Upper lobe of left lung (tissue), 6 donors: ENCODE measurements at regions not wholly inside any gene's neighbourhood (a gene's known extent, or its start where the extent isn't known, plus 50 kb on each side); places are given as distances from the start of the nearest gene placed in this dataset.

Experiments used
- ATAC-seq, 2 donors: fragments of 200-7000 bp; cut with Tn5 transposase; one replicate each; pipeline ENCODE4 v1.9.1; 2022; ENCODE audit warnings: mild to moderate bottlenecking in 2 of 2, moderate library complexity in 2 of 2; ENCODE audit not compliant: low FRiP score in 2 of 2
- DNase-seq, 2 donors: peaks; one replicate each; pipeline ENCODE4 v3.0.0-alpha.2; 2019 to 2020
- H3K27ac ChIP-seq, 4 donors: fragments of 200-600 bp; sonication (generic); one replicate each; pipeline ENCODE4 v1.5.1; 2016 to 2019
- H3K27me3 ChIP-seq, 4 donors: fragments of 200-600 bp; sonication (generic); one replicate each; pipeline ENCODE4 v1.5.1; 2017 to 2019
- H3K36me3 ChIP-seq, 4 donors: fragments of 200-600 bp; sonication (generic); one replicate each; pipeline ENCODE4 v1.5.1; 2016 to 2019
- H3K4me1 ChIP-seq, 4 donors: fragments of 200-600 bp; sonication (generic); one replicate each; pipeline ENCODE4 v1.5.1; 2018 to 2019
- H3K4me3 ChIP-seq, 4 donors: fragments of 200-600 bp; sonication (generic); one replicate each; pipeline ENCODE4 v1.5.1; 2017 to 2019; ENCODE audit warnings: mild to moderate bottlenecking in 2 of 4, moderate library complexity in 1 of 4
- H3K9me3 ChIP-seq, 4 donors: fragments of 200-600 bp; sonication (generic); one replicate each; pipeline ENCODE4 v1.5.1; 2018 to 2019
- EP300 ChIP-seq, 4 donors: sonication (generic); formaldehyde crosslinking; IDR thresholded peaks; one replicate each; pipeline ENCODE4 v1.5.1; 2017; ENCODE audit warnings: antibody characterized with exemption in 4 of 4, control low read depth in 2 of 4
- POLR2A ChIP-seq, 4 donors: fragments of 450-650 bp; IDR thresholded peaks; one replicate each; pipeline ENCODE4 v1.5.1; 2016 to 2017; ENCODE audit warnings: antibody characterized with exemption in 4 of 4, mild to moderate bottlenecking in 2 of 4
- POLR2AphosphoS5 ChIP-seq, 2 donors: sonication (generic); formaldehyde crosslinking; IDR thresholded peaks; one replicate each; pipeline ENCODE4 v1.5.1; 2017; ENCODE audit warnings: antibody characterized with exemption in 2 of 2
- WGBS, 2 donors: methylation state at CpG; one replicate each; pipeline ENCODE4 v1.1.5; 2017 to 2018; 5-methylcytosine and 5-hydroxymethylcytosine counted together
- TF ChIP-seq, protein P1 (sequence below), 6 experiments: fragments of 450-650 bp in 4 of 6; fragments of 200-600 bp in 2 of 6; sonication (generic) in 2 of 6; IDR thresholded peaks; one replicate each; pipeline ENCODE4 v1.5.1; 2016 to 2019; ENCODE audit warnings: antibody characterized with exemption in 6 of 6
- donor health status: DM: no; HTN: no; CAD: no; lungs with moderate emphysema.
- donor health status: DM: no; HTN: yes; CAD: no; lungs with severe emphysema.

DNA sequence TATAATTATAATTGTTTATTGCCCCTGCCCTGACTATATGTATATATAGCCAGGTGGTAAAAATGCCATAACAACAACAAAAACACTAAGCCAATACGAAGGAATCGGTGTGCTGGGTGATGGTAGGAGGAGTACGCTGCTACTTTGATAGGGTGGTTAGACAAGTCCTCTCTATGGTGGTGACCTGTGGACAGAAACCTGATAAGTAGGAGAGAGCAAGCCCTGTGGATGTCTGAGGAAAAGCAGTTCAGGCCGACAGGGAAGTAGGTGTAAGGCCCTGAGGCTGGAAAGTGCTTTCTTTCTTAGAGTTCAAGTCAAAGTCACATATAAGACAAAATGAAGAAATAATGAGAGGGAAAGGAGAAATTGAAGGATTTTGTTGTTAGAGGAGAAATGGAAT lies 823.8 kb upstream of the CELF2 start:
- H3K4me1 ChIP-seq = no peaks in the 10 kb centered on the region
- WGBS, 2 donors = 84 to 89% methylated on average over 4 of the region's 4 CpGs
- no peak for TF ChIP-seq POLR2AphosphoS5 (IDR thresholded peaks at IDR 0.05)
- TF ChIP-seq EP300 (IDR thresholded peaks at IDR 0.05) = no peak
- no peak for TF ChIP-seq POLR2A (IDR thresholded peaks at IDR 0.05)
- TF ChIP-seq, protein P1, sequence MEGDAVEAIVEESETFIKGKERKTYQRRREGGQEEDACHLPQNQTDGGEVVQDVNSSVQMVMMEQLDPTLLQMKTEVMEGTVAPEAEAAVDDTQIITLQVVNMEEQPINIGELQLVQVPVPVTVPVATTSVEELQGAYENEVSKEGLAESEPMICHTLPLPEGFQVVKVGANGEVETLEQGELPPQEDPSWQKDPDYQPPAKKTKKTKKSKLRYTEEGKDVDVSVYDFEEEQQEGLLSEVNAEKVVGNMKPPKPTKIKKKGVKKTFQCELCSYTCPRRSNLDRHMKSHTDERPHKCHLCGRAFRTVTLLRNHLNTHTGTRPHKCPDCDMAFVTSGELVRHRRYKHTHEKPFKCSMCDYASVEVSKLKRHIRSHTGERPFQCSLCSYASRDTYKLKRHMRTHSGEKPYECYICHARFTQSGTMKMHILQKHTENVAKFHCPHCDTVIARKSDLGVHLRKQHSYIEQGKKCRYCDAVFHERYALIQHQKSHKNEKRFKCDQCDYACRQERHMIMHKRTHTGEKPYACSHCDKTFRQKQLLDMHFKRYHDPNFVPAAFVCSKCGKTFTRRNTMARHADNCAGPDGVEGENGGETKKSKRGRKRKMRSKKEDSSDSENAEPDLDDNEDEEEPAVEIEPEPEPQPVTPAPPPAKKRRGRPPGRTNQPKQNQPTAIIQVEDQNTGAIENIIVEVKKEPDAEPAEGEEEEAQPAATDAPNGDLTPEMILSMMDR (IDR thresholded peaks at IDR 0.05) = no peak
- DNase-seq (no peak), ATAC-seq (no peak)
- no peaks in the 10 kb centered on the region for H3K36me3 ChIP-seq
- H3K4me3 ChIP-seq = no peak overlapping the region
- H3K27me3 ChIP-seq = no peaks in the 10 kb centered on the region
- no peaks in the 10 kb centered on the region for H3K9me3 ChIP-seq
- H3K27ac ChIP-seq = no peak overlapping the region

DNA sequence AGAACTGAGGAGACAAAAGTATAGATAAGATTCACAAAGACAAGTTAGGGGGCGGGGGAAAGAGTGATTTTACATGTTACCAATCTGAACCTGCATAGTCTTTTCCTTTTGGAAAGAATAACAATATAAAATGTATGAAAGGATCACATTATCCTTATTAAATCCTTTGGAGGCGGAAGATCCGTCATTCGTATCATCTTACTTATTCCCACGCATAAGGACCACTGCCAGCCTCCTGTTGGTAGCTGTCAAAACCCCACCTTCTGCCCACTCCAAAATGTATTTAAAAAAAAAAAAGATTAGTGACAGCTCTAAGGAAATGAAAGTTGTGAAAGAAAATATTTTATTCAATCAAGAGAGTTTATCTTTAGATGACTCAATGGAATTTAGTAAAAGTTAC lies 821.0 kb upstream of the CELF2 start:
- Histone ChIP-seq H3K27ac (no peak overlapping the region), H3K9me3 (no peaks in the 10 kb centered on the region), H3K4me1 (no peaks in the 10 kb centered on the region), H3K36me3 (no peaks in the 10 kb centered on the region), H3K4me3 (no peak overlapping the region), H3K27me3 (no peaks in the 10 kb centered on the region)
- ATAC-seq (no peak), DNase-seq (no peak)
- 89 to 93% methylated on average over 5 of the region's 5 CpGs for WGBS, 2 donors
- no peak for TF ChIP-seq POLR2A (IDR thresholded peaks at IDR 0.05)
- TF ChIP-seq, protein P1 (IDR thresholded peaks at IDR 0.05) = no peak
- TF ChIP-seq POLR2AphosphoS5 (IDR thresholded peaks at IDR 0.05) = no peak
- TF ChIP-seq EP300 (IDR thresholded peaks at IDR 0.05) = no peak

DNA sequence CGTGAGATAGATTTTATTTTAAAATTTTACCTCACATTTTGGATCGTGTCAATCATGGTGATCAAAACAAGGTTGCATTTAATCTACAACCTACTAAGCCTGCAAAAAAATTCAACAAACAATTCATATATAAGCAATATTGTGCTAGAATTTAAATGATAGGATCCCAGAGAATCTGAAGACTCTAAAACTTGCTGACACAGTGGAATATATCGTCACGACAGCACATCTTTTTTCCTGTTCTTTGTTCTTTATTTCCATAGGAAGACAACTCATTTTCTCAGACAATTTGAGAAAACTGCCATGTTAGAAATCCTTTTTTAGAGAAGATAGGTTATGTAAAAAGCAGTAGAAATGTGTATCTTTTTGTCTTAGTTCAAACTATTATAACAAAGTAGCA lies 820.2 kb upstream of the CELF2 start:
- DNase-seq = no peak
- TF ChIP-seq, protein P1 (IDR thresholded peaks at IDR 0.05) = no peak
- TF ChIP-seq EP300 (IDR thresholded peaks at IDR 0.05) (no peak), POLR2A (IDR thresholded peaks at IDR 0.05) (no peak), POLR2AphosphoS5 (IDR thresholded peaks at IDR 0.05) (no peak)
- no peak for ATAC-seq
- no peak overlapping the region for H3K27ac ChIP-seq
- H3K4me3 ChIP-seq = no peak overlapping the region
- H3K27me3 ChIP-seq = no peaks in the 10 kb centered on the region
- H3K36me3 ChIP-seq = no peaks in the 10 kb centered on the region
- H3K4me1 ChIP-seq = no peaks in the 10 kb centered on the region
- WGBS, 2 donors = 82 to 92% methylated on average over 4 of the region's 4 CpGs
- H3K9me3 ChIP-seq = no peaks in the 10 kb centered on the region

DNA sequence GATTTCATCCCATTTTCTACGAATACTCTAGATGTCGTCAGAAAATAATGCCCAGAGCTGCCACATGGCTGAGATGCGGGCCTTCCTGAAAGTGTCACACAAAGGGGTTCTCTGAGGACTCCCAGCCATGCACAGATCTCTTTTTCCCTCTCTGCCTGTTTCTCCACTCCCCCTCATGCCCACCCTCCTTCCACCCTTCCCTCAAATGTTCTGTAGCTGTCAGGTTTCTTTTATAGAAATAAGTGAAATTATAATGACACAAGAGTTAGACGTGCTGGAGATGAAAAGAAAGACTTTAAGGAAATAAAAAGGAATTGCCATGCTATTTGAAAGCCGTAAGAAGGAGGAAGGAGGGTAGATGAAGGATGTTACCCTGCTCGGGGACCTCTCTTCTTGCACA lies 819.3 kb upstream of the CELF2 start:
- no peak for DNase-seq
- Histone ChIP-seq H3K27ac (no peak overlapping the region), H3K4me3 (no peak overlapping the region), H3K36me3 (no peaks in the 10 kb centered on the region), H3K4me1 (no peaks in the 10 kb centered on the region), H3K27me3 (no peaks in the 10 kb centered on the region), H3K9me3 (no peaks in the 10 kb centered on the region)
- WGBS, 2 donors = 80 to 83% methylated on average over 6 of the region's 6 CpGs
- ATAC-seq = no peak
- TF ChIP-seq EP300 (IDR thresholded peaks at IDR 0.05) (no peak), POLR2A (IDR thresholded peaks at IDR 0.05) (no peak), POLR2AphosphoS5 (IDR thresholded peaks at IDR 0.05) (no peak)
- TF ChIP-seq, protein P1 (IDR thresholded peaks at IDR 0.05) = no peak

DNA sequence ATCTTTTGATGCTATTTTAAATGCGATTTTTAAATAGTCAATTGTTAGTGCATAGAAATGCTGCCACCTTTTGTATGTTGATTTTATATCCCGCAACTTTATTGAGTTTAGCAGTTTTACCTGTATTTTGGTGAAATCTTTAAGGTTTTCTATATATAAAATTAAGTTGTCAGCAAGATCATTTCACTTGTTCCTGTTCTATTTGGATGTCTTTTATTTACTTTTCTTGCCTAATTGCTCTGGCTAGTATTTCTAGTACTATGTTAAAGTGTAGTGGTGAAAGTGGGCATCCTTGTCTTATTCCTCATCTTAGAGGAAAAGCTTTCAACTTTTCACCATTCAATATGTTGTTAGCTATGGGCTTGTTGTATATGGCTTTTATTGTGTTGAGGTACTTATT lies 813.3 kb upstream of the CELF2 start:
- Histone ChIP-seq H3K4me3 (no peak overlapping the region), H3K27me3 (no peaks in the 10 kb centered on the region), H3K4me1 (no peaks in the 10 kb centered on the region), H3K36me3 (no peaks in the 10 kb centered on the region), H3K27ac (no peak overlapping the region), H3K9me3 (peaks cover 0 to 11% (median 7%) of the 10 kb centered on the region in 4 donors)
- TF ChIP-seq POLR2A (IDR thresholded peaks at IDR 0.05) = no peak
- no peak for TF ChIP-seq EP300 (IDR thresholded peaks at IDR 0.05)
- no peak for TF ChIP-seq POLR2AphosphoS5 (IDR thresholded peaks at IDR 0.05)
- TF ChIP-seq, protein P1 (IDR thresholded peaks at IDR 0.05) = no peak
- no peak for DNase-seq
- WGBS, 2 donors = 93 to 94% methylated on average over 2 of the region's 2 CpGs
- no peak for ATAC-seq
